Activated naive CD8-positive, alpha-beta T cell (primary cell): ENCODE measurements at regions not wholly inside any gene's neighbourhood (a gene's known extent, or its start where the extent isn't known, plus 50 kb on each side); places are given as distances from the start of the nearest gene placed in this dataset.

Experiments used
- H3K27ac Mint-ChIP-seq: one replicate; pipeline ENCODE4 v1.8.0; 2021; ENCODE audit warnings: mixed read lengths
- H3K27me3 Mint-ChIP-seq: one replicate; pipeline ENCODE4 v1.8.0; 2021; ENCODE audit warnings: mixed read lengths
- H3K36me3 Mint-ChIP-seq: one replicate; pipeline ENCODE4 v1.8.0; 2021; ENCODE audit warnings: mixed read lengths
- H3K4me1 Mint-ChIP-seq: one replicate; pipeline ENCODE4 v1.8.0; 2021; ENCODE audit warnings: low read depth, mixed read lengths
- H3K4me3 Mint-ChIP-seq: one replicate; pipeline ENCODE4 v1.8.0; 2021; ENCODE audit warnings: mild to moderate bottlenecking, mixed read lengths
- H3K9me3 Mint-ChIP-seq: one replicate; pipeline ENCODE4 v1.8.0; 2021; ENCODE audit warnings: low read depth, mixed read lengths

- peaks cover 2% of the 10 kb centered on the region for H3K27me3 Mint-ChIP-seq
- no peak overlapping the region for H3K4me3 Mint-ChIP-seq
- no peaks in the 10 kb centered on the region for H3K36me3 Mint-ChIP-seq
- no peak overlapping the region for H3K27ac Mint-ChIP-seq
- no peaks in the 10 kb centered on the region for H3K9me3 Mint-ChIP-seq
- peaks cover 9% of the 10 kb centered on the region for H3K4me1 Mint-ChIP-seq
Measured at GRCh38 chr5:98066910-98067309, 706.6 kb upstream of the RGMB start.

GRCh38 chr5:98069876-98070512 lies 703.5 kb upstream of the RGMB start:
- no peaks in the 10 kb centered on the region for H3K9me3 Mint-ChIP-seq
- no peaks in the 10 kb centered on the region for H3K36me3 Mint-ChIP-seq
- H3K4me3 Mint-ChIP-seq: no peak overlapping the region
- H3K27ac Mint-ChIP-seq: no peak overlapping the region
- H3K4me1 Mint-ChIP-seq: peaks cover 9% of the 10 kb centered on the region
- no peaks in the 10 kb centered on the region for H3K27me3 Mint-ChIP-seq

DNA sequence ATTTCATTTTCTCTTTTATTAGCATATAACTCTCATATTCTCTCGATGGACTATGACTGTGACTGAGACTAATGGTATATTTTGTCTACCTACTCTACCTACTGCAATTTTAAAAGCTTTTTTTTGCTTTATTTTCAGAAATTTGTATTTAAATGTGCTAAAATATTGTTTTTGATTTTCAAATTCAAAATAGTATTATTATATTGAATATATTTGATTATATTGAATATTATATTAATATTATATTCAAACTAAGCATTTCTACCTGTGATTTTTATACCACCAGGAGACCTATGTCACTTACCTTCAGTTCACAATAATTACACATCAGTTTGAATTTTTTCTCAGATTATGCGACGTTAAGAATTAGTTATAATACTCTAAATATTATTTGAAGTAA lies 700.5 kb upstream of the RGMB start:
- Mint-ChIP-seq H3K9me3 (no peaks in the 10 kb centered on the region), H3K27ac (no peak overlapping the region), H3K27me3 (peaks cover 1% of the 10 kb centered on the region), H3K4me1 (peaks cover 9% of the 10 kb centered on the region), H3K36me3 (no peaks in the 10 kb centered on the region), H3K4me3 (no peak overlapping the region)

GRCh38 chr5:98076501-98076900 lies 697.0 kb upstream of the RGMB start:
- Mint-ChIP-seq H3K9me3 (no peaks in the 10 kb centered on the region), H3K4me3 (no peak overlapping the region), H3K36me3 (no peaks in the 10 kb centered on the region), H3K27me3 (peaks cover 4% of the 10 kb centered on the region), H3K4me1 (no peaks in the 10 kb centered on the region), H3K27ac (no peak overlapping the region)

GRCh38 chr5:98085593-98085992 lies 687.9 kb upstream of the RGMB start:
- Mint-ChIP-seq H3K36me3 (no peaks in the 10 kb centered on the region), H3K4me3 (no peak overlapping the region), H3K4me1 (no peaks in the 10 kb centered on the region), H3K27me3 (peaks cover under 1% of the 10 kb centered on the region), H3K27ac (no peak overlapping the region), H3K9me3 (no peaks in the 10 kb centered on the region)

GRCh38 chr5:98095072-98095471 lies 678.4 kb upstream of the RGMB start:
- Mint-ChIP-seq H3K4me3 (no peak overlapping the region), H3K27ac (no peak overlapping the region), H3K9me3 (no peaks in the 10 kb centered on the region), H3K27me3 (no peaks in the 10 kb centered on the region), H3K4me1 (no peaks in the 10 kb centered on the region), H3K36me3 (no peaks in the 10 kb centered on the region)

GRCh38 chr5:98096155-98096554 lies 677.3 kb upstream of the RGMB start:
- Mint-ChIP-seq H3K4me1 (no peaks in the 10 kb centered on the region), H3K36me3 (no peaks in the 10 kb centered on the region), H3K9me3 (no peaks in the 10 kb centered on the region), H3K27ac (no peak overlapping the region), H3K27me3 (no peaks in the 10 kb centered on the region), H3K4me3 (no peak overlapping the region)

GRCh38 chr5:98099448-98100105 lies 673.9 kb upstream of the RGMB start:
- H3K27ac Mint-ChIP-seq: no peak overlapping the region
- H3K4me3 Mint-ChIP-seq: no peak overlapping the region
- H3K4me1 Mint-ChIP-seq: no peaks in the 10 kb centered on the region
- H3K9me3 Mint-ChIP-seq: no peaks in the 10 kb centered on the region
- peaks cover 5% of the 10 kb centered on the region for H3K27me3 Mint-ChIP-seq
- no peaks in the 10 kb centered on the region for H3K36me3 Mint-ChIP-seq

- Mint-ChIP-seq H3K9me3 (no peaks in the 10 kb centered on the region), H3K4me3 (no peak overlapping the region), H3K27ac (no peak overlapping the region), H3K4me1 (no peaks in the 10 kb centered on the region), H3K36me3 (no peaks in the 10 kb centered on the region), H3K27me3 (peaks cover 7% of the 10 kb centered on the region)
Measured at GRCh38 chr5:98101131-98101530, 672.3 kb upstream of the RGMB start.

DNA sequence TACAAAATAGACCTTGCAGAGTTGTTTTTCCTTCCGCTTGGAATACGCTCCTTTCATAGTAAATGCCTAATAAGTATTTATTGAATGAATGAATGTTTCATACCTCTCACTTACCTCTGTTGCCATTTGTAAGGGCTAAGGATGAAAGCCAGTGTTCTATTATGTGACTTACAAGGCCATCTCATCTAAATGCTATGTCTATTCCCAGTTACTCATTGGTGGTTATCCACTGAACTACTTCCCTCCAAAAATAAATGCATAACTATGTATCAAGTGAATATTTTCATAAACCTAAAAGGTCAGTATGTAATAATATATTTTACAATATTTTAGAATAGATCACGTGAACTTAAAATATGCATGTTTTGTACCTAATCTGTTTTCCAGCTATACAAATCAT lies 670.5 kb upstream of the RGMB start:
- no peaks in the 10 kb centered on the region for H3K4me1 Mint-ChIP-seq
- H3K27me3 Mint-ChIP-seq: peaks cover 8% of the 10 kb centered on the region
- no peaks in the 10 kb centered on the region for H3K9me3 Mint-ChIP-seq
- H3K36me3 Mint-ChIP-seq: no peaks in the 10 kb centered on the region
- H3K4me3 Mint-ChIP-seq: no peak overlapping the region
- H3K27ac Mint-ChIP-seq: no peak overlapping the region

GRCh38 chr5:98103807-98104206 lies 669.7 kb upstream of the RGMB start:
- no peak overlapping the region for H3K4me3 Mint-ChIP-seq
- no peak overlapping the region for H3K27ac Mint-ChIP-seq
- no peaks in the 10 kb centered on the region for H3K4me1 Mint-ChIP-seq
- no peaks in the 10 kb centered on the region for H3K9me3 Mint-ChIP-seq
- no peaks in the 10 kb centered on the region for H3K36me3 Mint-ChIP-seq
- peaks cover 8% of the 10 kb centered on the region for H3K27me3 Mint-ChIP-seq

DNA sequence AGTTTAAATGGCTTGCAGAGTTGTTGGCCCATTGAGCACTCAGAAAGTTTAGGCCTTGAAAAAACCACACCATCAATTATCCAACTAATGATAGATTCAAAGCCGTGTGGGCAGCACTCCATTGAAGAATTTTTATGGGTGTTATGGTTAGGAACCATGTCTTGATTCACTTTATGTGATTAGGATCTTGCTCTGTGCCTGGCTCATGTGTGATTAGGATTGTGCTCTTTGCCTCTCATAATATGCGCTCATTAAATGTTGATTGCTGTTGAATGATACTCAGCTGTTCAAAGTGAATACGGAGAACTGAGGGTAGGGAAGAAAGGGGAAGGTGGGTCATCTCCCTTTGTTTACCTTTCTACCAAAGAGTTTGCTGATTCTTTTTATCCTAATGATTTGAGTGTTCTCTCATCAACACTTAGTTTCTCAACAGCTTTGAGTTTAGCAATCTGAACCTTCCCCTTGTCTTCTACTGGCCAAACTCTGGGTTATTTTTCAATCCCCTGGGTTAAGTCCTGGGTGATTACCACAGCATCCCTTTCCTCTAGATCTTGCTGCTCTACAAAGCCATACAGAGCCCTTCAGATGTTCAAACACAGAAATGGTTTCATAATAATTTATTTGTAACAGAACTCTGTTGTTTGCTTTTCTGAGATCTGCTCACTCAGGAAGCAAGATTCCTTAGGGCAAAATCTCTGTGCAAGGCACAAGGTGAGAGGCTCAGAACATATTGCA lies 668.8 kb upstream of the RGMB start:
- Mint-ChIP-seq H3K36me3 (no peaks in the 10 kb centered on the region), H3K27ac (no peak overlapping the region), H3K4me3 (no peak overlapping the region), H3K9me3 (no peaks in the 10 kb centered on the region), H3K4me1 (no peaks in the 10 kb centered on the region), H3K27me3 (peaks cover 10% of the 10 kb centered on the region)

- Mint-ChIP-seq H3K4me3 (no peak overlapping the region), H3K27ac (no peak overlapping the region), H3K36me3 (no peaks in the 10 kb centered on the region), H3K27me3 (peaks cover 10% of the 10 kb centered on the region), H3K9me3 (no peaks in the 10 kb centered on the region), H3K4me1 (no peaks in the 10 kb centered on the region)
Measured at GRCh38 chr5:98105681-98106080, 667.8 kb upstream of the RGMB start.

DNA sequence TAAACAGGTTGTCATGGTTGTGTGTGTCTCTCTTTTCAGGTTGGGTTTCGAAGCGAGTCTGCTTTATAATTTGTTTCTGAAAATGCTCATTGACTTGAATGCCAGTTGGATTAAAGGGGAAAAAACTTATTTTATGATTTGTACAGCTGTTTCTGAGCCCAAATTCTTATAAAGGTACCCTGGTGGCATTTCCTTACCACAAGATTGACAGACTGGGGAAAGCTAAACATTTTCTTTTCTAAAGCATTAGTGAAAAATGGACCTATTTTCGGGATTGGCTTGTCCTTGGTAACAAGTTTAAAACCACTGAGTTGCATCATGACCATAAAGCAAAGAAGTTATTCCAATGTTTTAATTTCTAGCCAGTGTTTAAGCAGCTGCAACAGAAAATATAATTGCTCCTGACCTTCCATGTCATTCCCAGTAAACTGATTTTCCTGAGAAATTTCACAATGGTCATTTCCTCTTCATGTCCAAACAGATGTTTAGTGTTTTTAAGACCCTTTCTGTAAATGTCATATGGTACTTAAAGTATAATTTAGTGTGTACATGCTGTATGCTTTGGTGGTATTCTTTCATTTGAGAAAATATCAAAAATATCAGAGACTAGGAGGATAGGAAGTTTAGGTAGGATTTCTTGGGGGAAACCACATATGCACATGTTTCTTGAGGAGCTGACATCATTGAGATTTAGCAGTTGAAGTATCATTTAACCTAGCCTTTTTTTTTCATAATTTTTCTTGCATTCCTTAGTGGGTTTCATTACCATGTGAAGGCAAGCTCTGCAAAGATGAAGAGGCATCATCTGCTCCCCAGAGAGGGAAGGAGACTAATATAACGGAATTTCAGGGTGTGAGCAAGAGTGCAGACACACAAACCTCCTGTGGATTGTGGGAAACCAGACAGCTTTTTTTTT lies 667.1 kb upstream of the RGMB start:
- no peaks in the 10 kb centered on the region for H3K9me3 Mint-ChIP-seq
- no peaks in the 10 kb centered on the region for H3K36me3 Mint-ChIP-seq
- peaks cover 10% of the 10 kb centered on the region for H3K27me3 Mint-ChIP-seq
- no peak overlapping the region for H3K27ac Mint-ChIP-seq
- no peak overlapping the region for H3K4me3 Mint-ChIP-seq
- H3K4me1 Mint-ChIP-seq: no peaks in the 10 kb centered on the region

GRCh38 chr5:98108497-98108896 lies 665.0 kb upstream of the RGMB start:
- Mint-ChIP-seq H3K27ac (no peak overlapping the region), H3K9me3 (no peaks in the 10 kb centered on the region), H3K36me3 (no peaks in the 10 kb centered on the region), H3K4me1 (no peaks in the 10 kb centered on the region), H3K27me3 (peaks cover 9% of the 10 kb centered on the region), H3K4me3 (no peak overlapping the region)
